ENCODE measurements at regions not wholly inside any gene's neighbourhood (a gene's known extent, or its start where the extent isn't known, plus 50 kb on each side); places are given as distances from the start of the nearest gene placed in this dataset.

DNA sequence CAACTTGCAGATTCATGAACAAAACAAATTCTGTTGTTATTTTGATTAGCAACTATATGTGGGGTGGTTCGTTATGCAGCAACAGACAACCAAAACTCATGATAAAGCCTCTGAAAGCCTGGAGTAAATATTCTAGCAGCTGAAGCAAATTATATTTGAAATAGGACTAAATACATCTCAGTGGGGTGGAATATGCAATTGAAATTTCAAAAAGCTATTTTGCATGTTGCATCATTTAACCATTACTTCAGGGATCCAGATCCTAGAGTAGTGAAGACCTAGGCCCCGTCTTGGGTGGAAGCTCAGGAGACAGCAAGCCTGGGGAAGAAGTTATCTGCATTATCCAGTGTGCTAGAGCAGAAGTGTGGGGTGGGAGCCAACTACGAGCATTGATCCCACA lies 114.7 kb downstream of the PPM1A start:
- TF ChIP-seq ZC3H8 (IDR thresholded peaks at IDR 0.05) (no peak), POLR2A (conservative IDR thresholded peaks at IDR 0.05) (no peak), BACH1 (tag; IDR thresholded peaks at IDR 0.05) (no peak), ZNF699 (CRISPR knock-in tag; IDR thresholded peaks at IDR 0.05; ENCODE audit: insufficient replicate concordance) (no peak), NRF1 (conservative IDR thresholded peaks at IDR 0.05 in 1 of 2, IDR thresholded peaks at IDR 0.05 in 1 of 2) (no peak), CTCF (IDR thresholded peaks at IDR 0.05 in 2 of 3, conservative IDR thresholded peaks at IDR 0.05 in 1 of 3; ENCODE audit: insufficient read depth in 2 of 3, low read depth in 1 of 3, low read length in 3 of 3) (no peak), ATF4 (CRISPR knock-in tag; IDR thresholded peaks at IDR 0.05) (no peak), RNF2 (IDR thresholded peaks at IDR 0.05) (no peak), SP1 (CRISPR knock-in tag; IDR thresholded peaks at IDR 0.05) (no peak), USF1 (CRISPR knock-in tag; IDR thresholded peaks at IDR 0.05) (no peak), TEAD2 (tag; IDR thresholded peaks at IDR 0.05) (no peak), FOXP1 (CRISPR knock-in tag; IDR thresholded peaks at IDR 0.05) (no peak)
- TF ChIP-seq, protein P1, sequence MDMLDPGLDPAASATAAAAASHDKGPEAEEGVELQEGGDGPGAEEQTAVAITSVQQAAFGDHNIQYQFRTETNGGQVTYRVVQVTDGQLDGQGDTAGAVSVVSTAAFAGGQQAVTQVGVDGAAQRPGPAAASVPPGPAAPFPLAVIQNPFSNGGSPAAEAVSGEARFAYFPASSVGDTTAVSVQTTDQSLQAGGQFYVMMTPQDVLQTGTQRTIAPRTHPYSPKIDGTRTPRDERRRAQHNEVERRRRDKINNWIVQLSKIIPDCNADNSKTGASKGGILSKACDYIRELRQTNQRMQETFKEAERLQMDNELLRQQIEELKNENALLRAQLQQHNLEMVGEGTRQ (CRISPR knock-in tag; IDR thresholded peaks at IDR 0.05): no peak
